K562 (cell line): ENCODE measurements at regions not wholly inside any gene's neighbourhood (a gene's known extent, or its start where the extent isn't known, plus 50 kb on each side); places are given as distances from the start of the nearest gene placed in this dataset.

ENCODE experiments used
- ATAC-seq: fragments of 200-7000 bp; cut with Tn5 transposase; 3 replicates; pipeline ENCODE4 v1.9.1; 2020; ENCODE audit warnings: moderate library complexity
- BruUV-seq: library from RNA; stranded (reverse); fragments of 400-500 nt; replicated peaks from 2 replicates; lab custom pipeline; 2021; lab: Mats Ljungman, UMichigan
- CTCF ChIA-PET: fragments of 300-600 bp; formaldehyde crosslinking; extraction: SDS; loops from one replicate; lab custom pipeline; 2021; ENCODE audit warnings: low intra/inter-chr PET ratio; lab: Yijun Ruan, JAX
- POLR2A ChIA-PET: fragments of 300-600, 350-650 bp; sonication (Branson Sonifier 250); formaldehyde crosslinking; extraction: SDS; loops from one replicate; lab custom pipeline; 2021; ENCODE audit warnings: antibody characterized with exemption, inconsistent platforms; lab: Yijun Ruan, JAX
- DNase-seq, 4 experiments: peaks; one replicate each; pipeline versions ENCODE4 v3.0.0 to v3.0.0-alpha.2; 2011 to 2018; ENCODE audit warnings: low spot score in 3 of 4, mixed read lengths in 3 of 4; ENCODE audit errors: extremely low read depth in 1 of 4
- FAIRE-seq: peaks from 2 replicates; lab custom pipeline; 2011; peaks lifted over from hg19 to GRCh38; lab: Jason Lieb, UNC
- H2AFZ ChIP-seq: 2 replicates; pipeline ENCODE4 v1.6.0; 2011; ENCODE audit warnings: low read depth, low read length, control low read depth, inconsistent platforms
- H3K27ac ChIP-seq: fragments of 200-600 bp; 3 replicates; pipeline ENCODE4 v1.8.0; 2011; ENCODE audit warnings: low read depth, mild to moderate bottlenecking, control low read depth, inconsistent platforms, low read length, moderate library complexity, mixed read lengths; ENCODE audit errors: extremely low read depth
- H3K27me3 ChIP-seq, 2 experiments: fragments of 300-600 bp in 1 of 2; 2 replicates in 1 of 2; 3 replicates in 1 of 2; pipeline versions ENCODE4 v1.6.0 to v1.8.0; 2011; ENCODE audit warnings: inconsistent platforms in 2 of 2, low read length in 2 of 2, mild to moderate bottlenecking in 1 of 2, mixed read lengths in 1 of 2, moderate library complexity in 1 of 2; ENCODE audit not compliant: control insufficient read depth in 2 of 2, insufficient read depth in 2 of 2
- H3K36me3 ChIP-seq: fragments of 300-600 bp; 3 replicates; pipeline ENCODE4 v1.8.0; 2011; ENCODE audit warnings: mild to moderate bottlenecking, low read length, inconsistent platforms; ENCODE audit not compliant: control insufficient read depth, insufficient read depth
- H3K4me1 ChIP-seq, 2 experiments: fragments of 200-600 bp in 1 of 2; replicated peaks in 1 of 2; 2 replicates in 1 of 2; 3 replicates in 1 of 2; pipeline versions ENCODE4 v1.5.1 to v1.8.0; 2011; ENCODE audit warnings: inconsistent platforms in 2 of 2, low read length in 2 of 2, mild to moderate bottlenecking in 1 of 2, mixed read lengths in 1 of 2, moderate library complexity in 1 of 2; ENCODE audit not compliant: control insufficient read depth in 2 of 2, insufficient read depth in 2 of 2
- H3K4me2 ChIP-seq: 2 replicates; pipeline ENCODE4 v1.6.1; 2011; ENCODE audit warnings: low read length, control low read depth, inconsistent platforms, mixed read lengths; ENCODE audit not compliant: insufficient read depth
- H3K4me3 ChIP-seq: fragments of 200-600 bp; sonication (generic), shearing (Covaris generic); 2 replicates; pipeline ENCODE4 v1.5.1; 2016; ENCODE audit warnings: control low read depth, inconsistent platforms
- H3K79me2 ChIP-seq: fragments of 200-600 bp; 3 replicates; pipeline ENCODE4 v1.8.0; 2011; ENCODE audit warnings: low read length, inconsistent platforms; ENCODE audit not compliant: control insufficient read depth, insufficient read depth
- H3K9ac ChIP-seq, 2 experiments: 2 replicates each; pipeline versions ENCODE4 v1.6.0 to v1.6.1; 2011; ENCODE audit warnings: low read depth in 2 of 2, low read length in 2 of 2, control low read depth in 1 of 2, inconsistent platforms in 1 of 2, mild to moderate bottlenecking in 1 of 2, mixed read lengths in 1 of 2; ENCODE audit not compliant: insufficient read depth in 1 of 2
- H3K9me1 ChIP-seq: one replicate; pipeline ENCODE4 v1.6.0; 2011; ENCODE audit warnings: inconsistent platforms, mild to moderate bottlenecking, low read length, moderate library complexity; ENCODE audit not compliant: control insufficient read depth, insufficient read depth
- H3K9me3 ChIP-seq: replicated peaks from 2 replicates; pipeline ENCODE4 v1.5.1; 2011; ENCODE audit warnings: low read depth, low read length, inconsistent platforms; ENCODE audit not compliant: control insufficient read depth, insufficient read depth
- H4K20me1 ChIP-seq: replicated peaks from 2 replicates; pipeline ENCODE4 v1.6.1; 2011; ENCODE audit warnings: low read length, inconsistent platforms, mixed read lengths; ENCODE audit not compliant: control insufficient read depth, insufficient read depth
- ATF3 ChIP-seq, 2 experiments: fragments of 450-650 bp in 1 of 2; sonication (generic) in 1 of 2; formaldehyde crosslinking in 1 of 2; IDR thresholded peaks in 1 of 2; conservative IDR thresholded peaks in 1 of 2; 2 replicates each; pipeline versions ENCODE4 v1.6.1 to v1.8.1; 2016 to 2023; ENCODE audit warnings: mild to moderate bottlenecking in 2 of 2, moderate library complexity in 2 of 2, inconsistent platforms in 1 of 2, missing genetic modification reagents in 1 of 2
- CBFA2T3 ChIP-seq: fragments of 450-650 bp; IDR thresholded peaks from 2 replicates; pipeline ENCODE4 v1.6.1; 2017
- CHAMP1 ChIP-seq: fragments of 450-650 bp; IDR thresholded peaks from 2 replicates; pipeline ENCODE4 v1.6.1; 2016; ENCODE audit warnings: mild to moderate bottlenecking
- ETV1 ChIP-seq: fragments of 450-650 bp; conservative IDR thresholded peaks from 2 replicates; pipeline ENCODE4 v1.6.1; 2016; ENCODE audit warnings: missing genetic modification characterization, control low read depth, low read depth, missing compliant biosample characterization
- JUND ChIP-seq, 2 experiments: IDR thresholded peaks; 2 replicates in 1 of 2; 3 replicates in 1 of 2; pipeline ENCODE4 v1.6.1; 2011; ENCODE audit warnings: borderline replicate concordance in 2 of 2, low read depth in 2 of 2, low read length in 2 of 2, improper control_type of control experiment in 1 of 2, missing biosample characterization in 1 of 2, missing genetic modification characterization in 1 of 2, missing genetic modification reagents in 1 of 2
- PCBP2 ChIP-seq: fragments of 200-400 bp; formaldehyde crosslinking; IDR thresholded peaks from 2 replicates; pipeline ENCODE4 v1.6.1; 2018; ENCODE audit warnings: low read length, low read depth, mild to moderate bottlenecking, moderate library complexity; ENCODE audit not compliant: poor library complexity, severe bottlenecking
- RB1 ChIP-seq: fragments of 450-650 bp; IDR thresholded peaks from 2 replicates; pipeline ENCODE4 v1.6.1; 2017; ENCODE audit warnings: low read depth, mild to moderate bottlenecking
- TRIM24 ChIP-seq, 2 experiments: fragments of 450-650 bp; IDR thresholded peaks; 2 replicates each; pipeline ENCODE4 v1.6.1; 2016
- in situ Hi-C: fragments of 300-500 bp; cut with MboI; formaldehyde crosslinking; loops from 4 replicates; pipeline ENCODE4 v1.15.0; 2018; ENCODE audit warnings: inconsistent platforms, mixed read lengths
- intact Hi-C: fragments of 100-400 bp; cut with micrococcal nuclease; formaldehyde crosslinking; loops from 2 replicates; pipeline ENCODE4 v1.14.2; 2022

DNA sequence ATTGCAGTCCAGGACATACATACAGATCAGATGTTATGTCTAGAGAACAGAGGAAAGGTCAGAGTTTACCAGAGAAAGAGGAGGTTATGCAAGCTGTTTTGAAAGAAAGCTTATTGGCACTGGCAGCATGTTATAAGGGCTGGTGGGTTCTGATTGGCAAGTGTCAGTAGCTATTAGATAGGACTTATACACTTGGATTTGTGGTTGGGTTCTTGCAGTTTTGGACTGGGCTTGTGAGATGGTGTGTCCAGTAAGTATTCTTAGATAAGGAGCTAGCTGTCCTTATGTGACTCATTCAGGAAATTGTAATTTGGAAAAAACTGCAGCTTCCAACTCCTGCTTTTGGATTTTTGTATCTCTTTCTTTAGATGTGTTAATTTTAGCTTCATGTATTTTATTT is 130.7 kb upstream of the NAMPT start:
- no peaks in the 10 kb centered on the region for H3K4me1 ChIP-seq
- ChIA-PET CTCF (no interaction called here), POLR2A (interaction anchor here (1.2 to 3.0 kb wide), 6 partner anchors 10 to 142 kb away, joined by 3 to 8 read pairs (median 6); no protein-coding TSS in a partner anchor)
- ATAC-seq (peak; percentile 65; the same call in 2 of the 3 replicates), FAIRE-seq (peak; percentile 32), DNase-seq (peak in 1 of 4 experiments; percentile 50)
- H3K4me3 ChIP-seq, result no peak overlapping the region
- no peak overlapping the region for H3K9ac ChIP-seq
- no peaks in the 10 kb centered on the region for H3K36me3 ChIP-seq
- in situ Hi-C loops, result no loop called here
- BruUV-seq, result no TSS peak
- no peak overlapping the region for H2AFZ ChIP-seq
- no peaks in the 10 kb centered on the region; a peak in 1 of 5 replicates for H3K27me3 ChIP-seq
- no peaks in the 10 kb centered on the region for H4K20me1 ChIP-seq
- H3K27ac ChIP-seq, result no peak overlapping the region
- intact Hi-C loops, result no loop called here
- no peaks in the 10 kb centered on the region for H3K9me1 ChIP-seq
- H3K4me2 ChIP-seq, result no peak overlapping the region
- H3K79me2 ChIP-seq, result no peaks in the 10 kb centered on the region
- H3K9me3 ChIP-seq, result no peaks in the 10 kb centered on the region
- TF ChIP-seq CBFA2T3 (peak; percentile 84), ATF3 (IDR thresholded peaks at IDR 0.05) (peak; percentile 57; the same call in 1 of the 2 replicates), ATF3 (CRISPR knock-in tag; conservative IDR thresholded peaks at IDR 0.05) (no peak), ETV1 (0 out of 2 replicates have a peak, but pooled peaks have one; percentile 39), PCBP2 (no peak), CHAMP1 (peak; percentile 42; the same call in 1 of the 2 replicates), JUND (IDR thresholded peaks at IDR 0.05; ENCODE audit: borderline replicate concordance, low read depth, low read length) (peak; percentile 77), JUND (tag; IDR thresholded peaks at IDR 0.05; ENCODE audit: borderline replicate concordance, low read depth, low read length) (peak; percentile 33; the same call in 1 of the 3 replicates), TRIM24 (IDR thresholded peaks at IDR 0.05) (peak; percentile 76 to 87), RB1 (no peak)
